Testis (tissue), 2 donors: ENCODE measurements at regions not wholly inside any gene's neighbourhood (a gene's known extent, or its start where the extent isn't known, plus 50 kb on each side); places are given as distances from the start of the nearest gene placed in this dataset.

ENCODE experiments used
- DNase-seq: peaks from one replicate; pipeline ENCODE4 v3.0.0-alpha.2; 2019
- H3K27ac ChIP-seq, 2 donors: fragments of 200-600 bp; sonication (generic); one replicate each; pipeline ENCODE4 v1.5.1; 2019
- H3K27me3 ChIP-seq: fragments of 200-600 bp; sonication (generic); one replicate; pipeline ENCODE4 v1.5.1; 2019
- H3K36me3 ChIP-seq: fragments of 200-600 bp; sonication (generic); one replicate; pipeline ENCODE4 v1.5.1; 2017; ENCODE audit warnings: low read depth; ENCODE audit errors: missing control alignments
- H3K4me1 ChIP-seq: fragments of 200-600 bp; sonication (generic); one replicate; pipeline ENCODE4 v1.5.1; 2019
- H3K4me3 ChIP-seq, 2 donors: fragments of 200-600 bp; sonication (generic); one replicate each; pipeline ENCODE4 v1.5.1; 2017 to 2019
- H3K9me3 ChIP-seq: fragments of 200-600 bp; sonication (generic); one replicate; pipeline ENCODE4 v1.5.1; 2017
- CTCF ChIP-seq, 3 experiments: fragments of 450-650 bp in 2 of 3; fragments of 200-600 bp in 1 of 3; sonication (generic) in 1 of 3; IDR thresholded peaks; one replicate each; pipeline ENCODE4 v1.5.1; 2016 to 2019; ENCODE audit warnings: antibody characterized with exemption in 3 of 3, mild to moderate bottlenecking in 2 of 3, moderate library complexity in 1 of 3
- POLR2A ChIP-seq: fragments of 450-650 bp; IDR thresholded peaks from one replicate; pipeline ENCODE4 v1.6.1; 2017; ENCODE audit warnings: antibody characterized with exemption, mild to moderate bottlenecking, moderate library complexity
- WGBS, 2 donors: methylation state at CpG; one replicate each; pipeline ENCODE4 v1.1.5; 2018; 5-methylcytosine and 5-hydroxymethylcytosine counted together
- intact Hi-C: fragments of 100-400 bp; cut with DNase I; formaldehyde crosslinking; loops from one replicate; pipeline ENCODE4 v1.15.1; 2023; ENCODE audit warnings: low total_unique reads

GRCh38 chr17:71453876-71454422, 666.9 kb upstream of the SOX9 start:
- no peak for DNase-seq
- no peak overlapping the region for H3K27ac ChIP-seq
- H3K36me3 ChIP-seq = no peaks in the 10 kb centered on the region
- intact Hi-C loops = no loop called here
- H3K27me3 ChIP-seq = no peaks in the 10 kb centered on the region
- TF ChIP-seq POLR2A (no peak), CTCF (IDR thresholded peaks at IDR 0.05) (no peak)
- no peaks in the 10 kb centered on the region for H3K4me1 ChIP-seq
- 90% methylated on average over 4 of the region's 4 CpGs for WGBS, 2 donors
- H3K4me3 ChIP-seq = no peak overlapping the region
- no peaks in the 10 kb centered on the region for H3K9me3 ChIP-seq

GRCh38 chr17:71455219-71455618, 665.6 kb upstream of the SOX9 start:
- 80 to 90% methylated on average over 2 of the region's 2 CpGs for WGBS, 2 donors
- intact Hi-C loops = no loop called here
- Histone ChIP-seq H3K4me1 (no peaks in the 10 kb centered on the region), H3K4me3 (no peak overlapping the region), H3K27ac (no peak overlapping the region), H3K36me3 (no peaks in the 10 kb centered on the region), H3K9me3 (no peaks in the 10 kb centered on the region), H3K27me3 (no peaks in the 10 kb centered on the region)
- no peak for DNase-seq
- TF ChIP-seq CTCF (IDR thresholded peaks at IDR 0.05) = no peak
- TF ChIP-seq POLR2A = no peak

- intact Hi-C loops = no loop called here
- Histone ChIP-seq H3K27me3 (no peaks in the 10 kb centered on the region), H3K9me3 (no peaks in the 10 kb centered on the region), H3K36me3 (no peaks in the 10 kb centered on the region), H3K4me1 (no peaks in the 10 kb centered on the region), H3K27ac (no peak overlapping the region), H3K4me3 (no peak overlapping the region)
- DNase-seq = no peak
- WGBS, 2 donors = 75 to 93% methylated on average over 5 of the region's 5 CpGs
- TF ChIP-seq POLR2A (no peak), CTCF (IDR thresholded peaks at IDR 0.05) (no peak)
These were observed 662.5 kb upstream of the SOX9 start for GRCh38 chr17:71458322-71458721.

GRCh38 chr17:71460943-71461342, 659.9 kb upstream of the SOX9 start:
- intact Hi-C loops = no loop called here
- no peaks in the 10 kb centered on the region for H3K36me3 ChIP-seq
- 88% methylated on average over 4 of the region's 4 CpGs for WGBS, 2 donors

More at GRCh38 chr17:71460943-71461342, 659.9 kb upstream of the SOX9 start:
- H3K27me3 ChIP-seq = no peaks in the 10 kb centered on the region
- no peak overlapping the region for H3K4me3 ChIP-seq
- H3K27ac ChIP-seq = no peak overlapping the region
- H3K9me3 ChIP-seq = no peaks in the 10 kb centered on the region
- TF ChIP-seq POLR2A = no peak
- peak in 1 of 3 experiments; percentile 21 for TF ChIP-seq CTCF (IDR thresholded peaks at IDR 0.05)
- DNase-seq = peak; percentile 58
- no peaks in the 10 kb centered on the region for H3K4me1 ChIP-seq
